Right atrium auricular region (tissue), 2 donors: ENCODE measurements at regions not wholly inside any gene's neighbourhood (a gene's known extent, or its start where the extent isn't known, plus 50 kb on each side); places are given as distances from the start of the nearest gene placed in this dataset.

Experiments used
- DNase-seq: peaks from one replicate; pipeline ENCODE4 v3.0.0-alpha.2; 2019; ENCODE audit warnings: low spot score
- H3K27ac ChIP-seq, 2 donors: fragments of 200-600 bp; sonication (generic); 1 replicate in 1 of 2; 2 replicates in 1 of 2; pipeline ENCODE4 v1.5.1; 2016 to 2019
- H3K27me3 ChIP-seq, 2 donors: fragments of 200-600 bp; sonication (generic); one replicate each; pipeline versions ENCODE4 v1.5.1 to v1.6.0; 2017 to 2019
- H3K36me3 ChIP-seq: fragments of 200-600 bp; sonication (generic); one replicate; pipeline ENCODE4 v1.5.1; 2016
- H3K4me1 ChIP-seq, 2 donors: fragments of 200-600 bp; sonication (generic); one replicate each; pipeline versions ENCODE4 v1.5.1 to v1.6.0; 2017 to 2019
- H3K4me3 ChIP-seq, 2 donors: fragments of 200-600 bp; sonication (generic); 1 replicate in 1 of 2; 2 replicates in 1 of 2; pipeline ENCODE4 v1.5.1; 2017 to 2019; ENCODE audit warnings: mild to moderate bottlenecking in 1 of 2, moderate library complexity in 1 of 2
- H3K9me3 ChIP-seq, 2 donors: fragments of 200-600 bp; sonication (generic); one replicate each; pipeline ENCODE4 v1.5.1; 2019
- TF ChIP-seq, protein P1 (sequence below), 2 donors: fragments of 200-600 bp; sonication (generic); IDR thresholded peaks; one replicate each; pipeline ENCODE4 v1.5.1; 2019; ENCODE audit warnings: antibody characterized with exemption in 2 of 2

DNA sequence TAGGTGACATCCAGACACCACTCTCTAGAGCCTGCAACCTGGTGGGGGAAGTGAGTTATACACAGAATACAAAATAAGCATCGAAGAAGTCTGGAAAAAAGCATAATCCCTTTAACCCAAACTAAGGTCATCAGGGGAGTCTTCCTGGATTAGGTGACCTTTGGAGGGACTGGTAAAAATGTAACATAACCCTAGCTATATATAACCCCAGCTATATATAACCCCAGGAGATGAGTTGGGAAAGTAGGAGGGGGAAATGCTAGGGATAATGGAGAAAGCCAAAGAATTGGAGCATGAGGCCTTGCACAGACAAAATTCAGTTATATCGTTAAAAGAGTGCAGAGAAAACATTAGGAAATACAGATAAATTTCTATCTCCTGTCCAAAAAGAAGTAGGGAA lies 164.8 kb downstream of the QRSL1 start:
- DNase-seq: no peak
- H3K27me3 ChIP-seq: no peaks in the 10 kb centered on the region
- no peaks in the 10 kb centered on the region for H3K4me1 ChIP-seq
- TF ChIP-seq, protein P1, sequence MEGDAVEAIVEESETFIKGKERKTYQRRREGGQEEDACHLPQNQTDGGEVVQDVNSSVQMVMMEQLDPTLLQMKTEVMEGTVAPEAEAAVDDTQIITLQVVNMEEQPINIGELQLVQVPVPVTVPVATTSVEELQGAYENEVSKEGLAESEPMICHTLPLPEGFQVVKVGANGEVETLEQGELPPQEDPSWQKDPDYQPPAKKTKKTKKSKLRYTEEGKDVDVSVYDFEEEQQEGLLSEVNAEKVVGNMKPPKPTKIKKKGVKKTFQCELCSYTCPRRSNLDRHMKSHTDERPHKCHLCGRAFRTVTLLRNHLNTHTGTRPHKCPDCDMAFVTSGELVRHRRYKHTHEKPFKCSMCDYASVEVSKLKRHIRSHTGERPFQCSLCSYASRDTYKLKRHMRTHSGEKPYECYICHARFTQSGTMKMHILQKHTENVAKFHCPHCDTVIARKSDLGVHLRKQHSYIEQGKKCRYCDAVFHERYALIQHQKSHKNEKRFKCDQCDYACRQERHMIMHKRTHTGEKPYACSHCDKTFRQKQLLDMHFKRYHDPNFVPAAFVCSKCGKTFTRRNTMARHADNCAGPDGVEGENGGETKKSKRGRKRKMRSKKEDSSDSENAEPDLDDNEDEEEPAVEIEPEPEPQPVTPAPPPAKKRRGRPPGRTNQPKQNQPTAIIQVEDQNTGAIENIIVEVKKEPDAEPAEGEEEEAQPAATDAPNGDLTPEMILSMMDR (IDR thresholded peaks at IDR 0.05): no peak
- no peak overlapping the region for H3K4me3 ChIP-seq
- H3K27ac ChIP-seq: no peak overlapping the region
- no peaks in the 10 kb centered on the region for H3K36me3 ChIP-seq
- H3K9me3 ChIP-seq: no peaks in the 10 kb centered on the region

DNA sequence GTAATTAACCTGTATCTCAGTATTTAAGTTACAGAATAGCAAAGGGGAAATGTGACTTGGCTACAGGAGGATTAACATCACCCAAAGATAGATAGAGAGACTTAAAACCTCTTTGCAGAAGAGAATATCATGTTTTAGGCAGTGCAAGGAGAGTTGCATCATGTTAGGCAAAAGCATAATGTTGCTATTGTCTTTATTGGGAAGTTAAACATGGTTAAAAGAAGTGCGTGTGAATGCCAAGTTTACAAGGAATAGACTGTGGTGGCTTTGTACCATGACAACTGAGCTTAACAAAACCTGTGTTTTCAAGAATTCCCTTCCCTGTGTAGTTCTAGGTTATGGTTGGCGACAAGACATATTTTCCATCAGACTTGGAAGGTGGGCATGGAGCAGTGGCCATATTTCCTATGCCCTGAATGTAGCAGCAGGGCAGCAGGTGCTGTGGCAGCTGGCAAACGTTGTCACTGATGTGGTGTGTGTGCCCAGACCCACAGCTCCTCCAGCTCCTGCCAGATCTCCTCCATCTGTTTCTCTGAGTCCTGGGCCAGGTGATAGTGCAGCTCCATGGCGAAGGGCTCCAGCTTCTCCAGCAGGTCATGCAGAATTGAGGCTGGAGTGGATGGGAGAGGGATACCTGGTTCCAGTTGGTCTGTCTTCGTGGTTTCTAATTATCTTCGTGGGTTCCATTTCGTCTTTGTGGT lies 163.3 kb downstream of the QRSL1 start:
- no peak for DNase-seq
- H3K9me3 ChIP-seq: no peaks in the 10 kb centered on the region
- H3K27ac ChIP-seq: no peak overlapping the region
- TF ChIP-seq, protein P1 (IDR thresholded peaks at IDR 0.05): no peak
- H3K36me3 ChIP-seq: no peaks in the 10 kb centered on the region
- H3K27me3 ChIP-seq: no peaks in the 10 kb centered on the region
- H3K4me3 ChIP-seq: no peak overlapping the region
- H3K4me1 ChIP-seq: no peaks in the 10 kb centered on the region

- no peaks in the 10 kb centered on the region for H3K4me1 ChIP-seq
- DNase-seq: no peak
- H3K4me3 ChIP-seq: no peak overlapping the region
- no peaks in the 10 kb centered on the region for H3K9me3 ChIP-seq
- no peaks in the 10 kb centered on the region for H3K36me3 ChIP-seq
- TF ChIP-seq, protein P1 (IDR thresholded peaks at IDR 0.05): no peak
- H3K27me3 ChIP-seq: no peaks in the 10 kb centered on the region
- no peak overlapping the region for H3K27ac ChIP-seq
Measured at GRCh38 chr6:106790935-106791334, 161.6 kb downstream of the QRSL1 start.

GRCh38 chr6:106790149-106790770 lies 160.9 kb downstream of the QRSL1 start:
- DNase-seq: no peak
- Histone ChIP-seq H3K36me3 (no peaks in the 10 kb centered on the region), H3K9me3 (no peaks in the 10 kb centered on the region), H3K27ac (no peak overlapping the region), H3K4me1 (no peaks in the 10 kb centered on the region), H3K4me3 (no peak overlapping the region), H3K27me3 (no peaks in the 10 kb centered on the region)
- TF ChIP-seq, protein P1 (IDR thresholded peaks at IDR 0.05): no peak

- no peak overlapping the region for H3K27ac ChIP-seq
- no peaks in the 10 kb centered on the region for H3K36me3 ChIP-seq
- no peaks in the 10 kb centered on the region for H3K27me3 ChIP-seq
- H3K4me1 ChIP-seq: no peaks in the 10 kb centered on the region
- TF ChIP-seq, protein P1 (IDR thresholded peaks at IDR 0.05): no peak
- DNase-seq: no peak
- H3K9me3 ChIP-seq: no peaks in the 10 kb centered on the region
- H3K4me3 ChIP-seq: no peak overlapping the region
Measured at GRCh38 chr6:106789428-106790148, 160.2 kb downstream of the QRSL1 start.
